ENCODE measurements at regions not wholly inside any gene's neighbourhood (a gene's known extent, or its start where the extent isn't known, plus 50 kb on each side); places are given as distances from the start of the nearest gene placed in this dataset.

DNA sequence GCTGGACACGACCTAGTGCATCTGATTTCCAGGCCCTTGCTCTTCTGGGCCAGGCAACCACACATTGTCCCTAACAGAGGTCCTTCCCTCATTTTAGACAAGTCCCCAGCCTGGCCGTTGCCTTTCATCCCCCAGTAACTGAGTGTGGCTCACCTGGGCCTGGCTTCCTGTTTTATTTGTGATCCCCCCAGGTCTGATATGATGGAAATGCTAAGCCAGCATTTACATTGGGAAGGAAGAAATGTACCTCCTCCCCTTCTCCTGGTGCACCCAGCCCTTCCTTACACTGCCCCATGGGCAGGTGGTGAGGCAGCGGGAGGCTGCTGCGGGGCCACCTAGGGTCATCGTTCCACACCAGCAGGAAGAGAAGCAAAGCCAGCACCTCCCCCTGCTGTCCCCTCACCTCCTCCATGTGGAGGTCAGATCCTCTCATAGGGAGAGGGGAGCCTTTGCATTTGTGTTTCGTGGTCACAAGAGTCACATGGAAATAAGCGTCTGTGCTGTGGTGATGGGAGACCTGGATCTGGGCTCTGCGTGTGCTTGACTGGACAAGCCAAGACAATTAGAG, 108.8 kb downstream of the GLRX3 start:
- ChIA-PET CTCF (no interaction called here), POLR2A (no interaction called here)
- no peak for DNase-seq (ENCODE audit: extremely low spot score)
- TF ChIP-seq BHLHE40 (IDR thresholded peaks at IDR 0.05; ENCODE audit: borderline replicate concordance) (no peak), TARDBP (IDR thresholded peaks at IDR 0.05) (no peak), NFRKB (IDR thresholded peaks at IDR 0.05) (no peak), ZNF384 (IDR thresholded peaks at IDR 0.05) (no peak)

DNA sequence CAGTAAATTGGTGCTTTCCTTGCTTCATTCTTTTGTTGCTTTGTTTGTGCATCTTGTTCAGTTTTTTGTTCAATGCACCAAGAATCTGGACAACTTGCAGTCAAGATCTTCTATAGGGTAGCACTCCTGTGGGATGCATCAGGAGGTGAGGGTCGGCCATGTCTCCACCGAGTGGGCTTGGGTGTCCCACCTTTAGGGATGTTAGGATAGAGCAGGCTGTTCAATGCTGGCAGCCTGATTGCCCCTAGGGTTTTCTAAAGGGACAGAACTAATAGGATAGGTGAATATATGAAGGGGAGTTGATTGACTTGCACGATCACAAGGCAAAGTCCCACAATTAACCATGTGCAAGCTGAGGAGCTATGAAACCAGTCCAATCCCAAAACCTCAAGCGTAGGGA, 109.9 kb downstream of the GLRX3 start:
- DNase-seq (ENCODE audit: extremely low spot score) = no peak

DNA sequence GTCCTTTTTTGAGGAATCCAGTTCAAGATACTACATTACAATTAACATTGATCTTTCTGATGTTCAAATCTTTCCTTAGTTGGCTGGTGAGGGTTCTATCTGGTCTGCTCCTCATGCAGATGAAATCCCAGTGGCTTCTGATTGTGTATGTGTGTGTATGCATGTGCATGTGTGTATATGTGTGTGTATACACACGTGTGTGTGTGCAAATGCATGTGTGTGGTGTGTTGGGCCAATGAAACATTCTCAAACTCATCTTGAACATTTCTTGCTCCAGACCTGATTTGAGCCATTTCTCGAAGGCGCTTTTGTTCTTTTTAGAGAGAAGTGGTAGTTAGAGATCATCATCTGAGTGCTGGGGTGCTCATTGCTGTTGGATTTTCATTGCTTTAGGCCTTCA, 113.9 kb downstream of the GLRX3 start:
- ChIA-PET POLR2A (no interaction called here), CTCF (no interaction called here)
- DNase-seq (ENCODE audit: extremely low spot score) = no peak
- TF ChIP-seq FOXK2 (IDR thresholded peaks at IDR 0.05) = no peak
- TF ChIP-seq SP1 (IDR thresholded peaks at IDR 0.05) = no peak
- no peak for TF ChIP-seq CTBP1 (IDR thresholded peaks at IDR 0.05; ENCODE audit: borderline replicate concordance)
- TF ChIP-seq SUZ12 (IDR thresholded peaks at IDR 0.05) = no peak
- TF ChIP-seq FOXM1 (IDR thresholded peaks at IDR 0.05; ENCODE audit: borderline replicate concordance) = no peak
- TF ChIP-seq, protein P1, sequence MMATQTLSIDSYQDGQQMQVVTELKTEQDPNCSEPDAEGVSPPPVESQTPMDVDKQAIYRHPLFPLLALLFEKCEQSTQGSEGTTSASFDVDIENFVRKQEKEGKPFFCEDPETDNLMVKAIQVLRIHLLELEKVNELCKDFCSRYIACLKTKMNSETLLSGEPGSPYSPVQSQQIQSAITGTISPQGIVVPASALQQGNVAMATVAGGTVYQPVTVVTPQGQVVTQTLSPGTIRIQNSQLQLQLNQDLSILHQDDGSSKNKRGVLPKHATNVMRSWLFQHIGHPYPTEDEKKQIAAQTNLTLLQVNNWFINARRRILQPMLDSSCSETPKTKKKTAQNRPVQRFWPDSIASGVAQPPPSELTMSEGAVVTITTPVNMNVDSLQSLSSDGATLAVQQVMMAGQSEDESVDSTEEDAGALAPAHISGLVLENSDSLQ (IDR thresholded peaks at IDR 0.05) = no peak
- no peak for TF ChIP-seq TARDBP (IDR thresholded peaks at IDR 0.05)
- TF ChIP-seq ELF4 (IDR thresholded peaks at IDR 0.05) = no peak

More for the DNA sequence above, 109.9 kb downstream of the GLRX3 start:
- TF ChIP-seq ARNT (IDR thresholded peaks at IDR 0.05) = no peak
- TF ChIP-seq SP1 (IDR thresholded peaks at IDR 0.05) = no peak
- no peak for TF ChIP-seq HDGF (IDR thresholded peaks at IDR 0.05; ENCODE audit: borderline replicate concordance)
- no peak for TF ChIP-seq ZNF384 (IDR thresholded peaks at IDR 0.05)
- no peak for TF ChIP-seq CTBP1 (IDR thresholded peaks at IDR 0.05; ENCODE audit: borderline replicate concordance)
- TF ChIP-seq FOXK2 (IDR thresholded peaks at IDR 0.05) = no peak
- TF ChIP-seq NFRKB (IDR thresholded peaks at IDR 0.05) = no peak
- no peak for TF ChIP-seq L3MBTL2 (conservative IDR thresholded peaks at IDR 0.05)
- no peak for TF ChIP-seq FOXM1 (IDR thresholded peaks at IDR 0.05; ENCODE audit: borderline replicate concordance)
- TF ChIP-seq FOXA1 (IDR thresholded peaks at IDR 0.05) = no peak
- TF ChIP-seq ELF4 (IDR thresholded peaks at IDR 0.05) = no peak
- TF ChIP-seq SUZ12 (IDR thresholded peaks at IDR 0.05) = no peak
- TF ChIP-seq LEF1 (IDR thresholded peaks at IDR 0.05; ENCODE audit: borderline replicate concordance) = no peak
- no peak for TF ChIP-seq TARDBP (IDR thresholded peaks at IDR 0.05)
- ChIA-PET CTCF (no interaction called here), POLR2A (no interaction called here)

DNA sequence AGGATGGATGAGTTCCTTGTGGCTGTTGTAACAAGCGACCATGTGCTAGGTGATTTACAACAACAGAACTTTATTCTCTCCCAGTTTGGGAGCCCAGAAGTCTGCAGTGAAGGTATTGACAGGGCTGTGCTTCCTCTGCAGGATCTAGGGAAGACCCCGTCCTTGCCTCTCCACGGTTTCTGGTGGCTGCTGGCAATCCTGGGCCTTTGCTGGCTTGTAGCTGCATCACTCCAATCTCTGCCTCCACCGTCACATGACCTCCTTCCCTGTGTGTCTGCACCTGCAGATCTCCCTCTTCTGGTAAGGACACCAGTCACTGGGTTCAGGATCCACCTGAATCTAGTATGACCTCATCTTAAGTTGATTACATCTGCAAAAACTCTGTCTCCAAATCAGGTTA, 115.6 kb downstream of the GLRX3 start:
- ChIA-PET CTCF (no interaction called here), POLR2A (no interaction called here)
- no peak for TF ChIP-seq SUZ12 (IDR thresholded peaks at IDR 0.05)
- no peak for TF ChIP-seq LEF1 (IDR thresholded peaks at IDR 0.05; ENCODE audit: borderline replicate concordance)
- DNase-seq (ENCODE audit: extremely low spot score) = no peak

DNA sequence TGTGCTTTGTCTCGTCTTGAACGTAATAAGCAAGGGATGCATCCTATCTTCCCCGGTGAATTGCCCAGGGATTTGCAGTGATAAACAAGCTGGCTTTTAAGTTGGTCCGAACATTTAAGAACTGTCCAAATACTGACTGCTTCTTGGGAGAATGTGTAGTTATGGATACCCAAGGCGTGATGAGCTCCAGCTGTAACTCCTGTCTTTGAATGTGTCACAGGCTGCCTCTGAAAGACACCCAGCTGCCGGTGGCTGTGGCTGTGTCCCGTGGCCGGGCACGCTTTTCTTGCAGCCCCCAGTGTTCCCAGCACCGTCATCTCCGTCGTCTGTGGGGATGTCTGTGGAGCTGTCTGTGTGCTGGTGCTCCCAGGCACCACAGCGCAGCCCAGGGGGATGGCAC, 118.1 kb downstream of the GLRX3 start:
- ChIA-PET CTCF (no interaction called here), POLR2A (no interaction called here)
- DNase-seq (ENCODE audit: extremely low spot score) = no peak
- no peak for TF ChIP-seq ARNT (IDR thresholded peaks at IDR 0.05)
- TF ChIP-seq TARDBP (IDR thresholded peaks at IDR 0.05) = no peak
- TF ChIP-seq, protein P1 (IDR thresholded peaks at IDR 0.05) = no peak
- TF ChIP-seq SUZ12 (IDR thresholded peaks at IDR 0.05) = no peak
- no peak for TF ChIP-seq FOXK2 (IDR thresholded peaks at IDR 0.05)
- no peak for TF ChIP-seq NFRKB (IDR thresholded peaks at IDR 0.05)
- no peak for TF ChIP-seq ELF4 (IDR thresholded peaks at IDR 0.05)
- TF ChIP-seq CTBP1 (IDR thresholded peaks at IDR 0.05; ENCODE audit: borderline replicate concordance) = no peak
- TF ChIP-seq ZNF384 (IDR thresholded peaks at IDR 0.05) = no peak
- no peak for TF ChIP-seq L3MBTL2 (conservative IDR thresholded peaks at IDR 0.05)
- no peak for TF ChIP-seq LEF1 (IDR thresholded peaks at IDR 0.05; ENCODE audit: borderline replicate concordance)
- TF ChIP-seq HDGF (IDR thresholded peaks at IDR 0.05; ENCODE audit: borderline replicate concordance) = no peak
- TF ChIP-seq BHLHE40 (IDR thresholded peaks at IDR 0.05; ENCODE audit: borderline replicate concordance) = no peak

DNA sequence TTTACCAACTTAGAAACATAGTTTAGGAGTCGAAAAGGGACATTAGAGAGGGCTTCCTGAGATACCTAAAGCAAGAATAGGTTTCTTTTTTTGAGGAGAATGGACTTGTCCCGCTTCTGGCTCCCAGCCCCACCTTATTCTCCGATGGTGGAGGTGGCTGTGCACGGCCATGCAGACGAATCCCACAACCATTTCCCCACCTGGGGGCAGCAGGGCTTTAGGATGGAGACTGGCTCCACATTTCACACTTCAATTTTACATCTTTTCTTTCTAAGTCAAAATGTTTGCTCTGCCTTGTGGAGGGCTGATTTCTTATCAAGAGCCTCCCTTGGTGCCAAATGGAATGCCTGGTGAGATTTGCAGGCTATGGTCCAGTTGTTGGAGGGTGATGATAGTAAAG, 118.5 kb downstream of the GLRX3 start:
- ChIA-PET CTCF (no interaction called here), POLR2A (no interaction called here)
- DNase-seq (ENCODE audit: extremely low spot score) = no peak
- no peak for TF ChIP-seq L3MBTL2 (conservative IDR thresholded peaks at IDR 0.05)
- TF ChIP-seq FOXK2 (IDR thresholded peaks at IDR 0.05) = no peak
- TF ChIP-seq SP1 (IDR thresholded peaks at IDR 0.05) = no peak
- TF ChIP-seq HDGF (IDR thresholded peaks at IDR 0.05; ENCODE audit: borderline replicate concordance) = no peak

DNA sequence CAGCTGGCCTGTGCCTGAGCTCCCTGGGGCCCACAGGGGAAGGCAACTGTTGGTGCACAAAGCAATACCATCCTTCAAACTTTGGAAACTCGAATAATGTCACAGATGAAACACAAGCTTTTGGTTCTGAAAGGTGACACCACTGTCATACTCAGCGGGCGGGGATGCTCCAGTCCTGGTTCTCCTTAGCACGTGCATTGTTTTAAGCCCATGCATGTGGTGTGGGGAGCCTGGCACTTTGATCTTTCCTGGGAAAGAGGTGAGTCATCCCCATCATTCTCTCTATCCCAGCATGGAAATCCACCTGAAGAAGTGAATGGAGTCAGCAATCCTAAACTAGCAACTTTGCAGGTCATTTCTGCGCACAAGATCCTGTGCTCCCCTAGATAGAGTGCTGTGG, 119.6 kb downstream of the GLRX3 start:
- POLR2A ChIA-PET = no interaction called here
- CTCF ChIA-PET = no interaction called here
- DNase-seq (ENCODE audit: extremely low spot score) = no peak
- no peak for TF ChIP-seq TARDBP (IDR thresholded peaks at IDR 0.05)
- no peak for TF ChIP-seq L3MBTL2 (conservative IDR thresholded peaks at IDR 0.05)
- no peak for TF ChIP-seq ZNF384 (IDR thresholded peaks at IDR 0.05)
- no peak for TF ChIP-seq ELF4 (IDR thresholded peaks at IDR 0.05)
- no peak for TF ChIP-seq BHLHE40 (IDR thresholded peaks at IDR 0.05; ENCODE audit: borderline replicate concordance)
- no peak for TF ChIP-seq CTBP1 (IDR thresholded peaks at IDR 0.05; ENCODE audit: borderline replicate concordance)
- TF ChIP-seq FOXK2 (IDR thresholded peaks at IDR 0.05) = no peak
- no peak for TF ChIP-seq FOXM1 (IDR thresholded peaks at IDR 0.05; ENCODE audit: borderline replicate concordance)
- no peak for TF ChIP-seq LEF1 (IDR thresholded peaks at IDR 0.05; ENCODE audit: borderline replicate concordance)
- TF ChIP-seq, protein P1 (IDR thresholded peaks at IDR 0.05) = no peak
- no peak for TF ChIP-seq ARNT (IDR thresholded peaks at IDR 0.05)
- TF ChIP-seq NFRKB (IDR thresholded peaks at IDR 0.05) = no peak
- TF ChIP-seq SUZ12 (IDR thresholded peaks at IDR 0.05) = no peak
- TF ChIP-seq SP1 (IDR thresholded peaks at IDR 0.05) = no peak
- no peak for TF ChIP-seq HDGF (IDR thresholded peaks at IDR 0.05; ENCODE audit: borderline replicate concordance)
- no peak for TF ChIP-seq FOXA1 (IDR thresholded peaks at IDR 0.05)

Data from HEK293T (cell line).